GM19324 (cell line): ENCODE measurements at regions not wholly inside any gene's neighbourhood (a gene's known extent, or its start where the extent isn't known, plus 50 kb on each side); places are given as distances from the start of the nearest gene placed in this dataset.

Experiments
- ATAC-seq: cut with Tn5 transposase; IDR thresholded peaks from one replicate; pipeline ENCODE4 v1.9.1; 2021; ENCODE audit warnings: mild to moderate bottlenecking, moderate library complexity; ENCODE audit not compliant: unreplicated experiment, low FRiP score

DNA sequence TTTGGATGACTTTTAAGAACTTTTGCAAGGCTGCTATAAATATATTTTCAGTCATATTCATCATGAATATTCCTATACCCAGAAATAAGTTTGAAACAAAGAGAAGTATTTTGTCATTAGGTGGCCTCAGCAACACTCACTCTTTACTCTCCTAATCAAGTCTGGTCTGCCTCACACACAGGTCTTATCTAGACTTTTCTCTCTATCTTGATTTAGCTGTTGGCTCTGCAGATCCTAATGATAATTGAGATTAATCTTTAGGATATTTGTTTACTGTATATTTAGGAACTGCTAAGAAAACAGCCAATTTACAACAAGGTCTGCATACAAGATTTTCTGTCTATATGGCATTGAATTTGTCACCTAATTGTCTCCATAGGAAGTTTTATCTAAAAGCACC, 297.6 kb downstream of the PTEN start:
- no peak for ATAC-seq

DNA sequence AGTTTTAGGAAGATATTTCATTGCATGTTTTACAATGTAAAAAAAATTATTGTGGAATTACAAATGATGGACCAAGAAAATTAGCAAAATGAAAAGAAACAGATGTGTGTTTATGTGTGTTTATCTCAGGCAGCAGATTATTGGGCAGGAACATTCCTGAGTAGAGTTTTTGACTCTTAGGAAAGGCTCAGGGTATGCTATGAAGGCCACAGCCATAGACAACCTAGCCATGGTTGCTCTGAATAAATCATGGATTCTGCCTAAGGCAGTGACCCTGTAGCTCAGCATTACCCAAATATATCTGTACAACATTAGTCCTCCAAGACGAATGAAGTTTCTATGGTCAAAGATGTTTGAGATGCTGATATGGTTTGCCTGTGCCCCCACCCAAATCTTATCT, 298.3 kb downstream of the PTEN start:
- ATAC-seq = no peak

DNA sequence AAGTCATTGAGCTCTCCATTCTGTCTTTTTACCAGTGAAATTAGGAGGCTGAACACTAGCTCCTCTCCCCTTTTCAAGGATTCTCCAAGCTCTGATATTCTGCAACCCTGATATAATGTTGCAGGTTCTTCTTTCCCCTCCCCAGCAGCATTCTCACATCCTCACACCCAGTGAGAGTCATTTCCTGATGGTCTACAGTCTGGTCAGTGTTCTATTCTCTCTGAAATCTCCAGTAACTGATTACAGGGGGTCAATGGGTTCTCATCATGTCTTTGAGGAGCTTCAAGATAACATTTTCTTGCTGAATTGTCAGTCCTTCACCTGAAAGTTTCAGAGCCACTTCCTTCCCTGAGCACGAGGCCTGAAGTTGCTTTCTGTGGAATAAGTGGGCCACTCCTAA, 299.4 kb downstream of the PTEN start:
- no peak for ATAC-seq

DNA sequence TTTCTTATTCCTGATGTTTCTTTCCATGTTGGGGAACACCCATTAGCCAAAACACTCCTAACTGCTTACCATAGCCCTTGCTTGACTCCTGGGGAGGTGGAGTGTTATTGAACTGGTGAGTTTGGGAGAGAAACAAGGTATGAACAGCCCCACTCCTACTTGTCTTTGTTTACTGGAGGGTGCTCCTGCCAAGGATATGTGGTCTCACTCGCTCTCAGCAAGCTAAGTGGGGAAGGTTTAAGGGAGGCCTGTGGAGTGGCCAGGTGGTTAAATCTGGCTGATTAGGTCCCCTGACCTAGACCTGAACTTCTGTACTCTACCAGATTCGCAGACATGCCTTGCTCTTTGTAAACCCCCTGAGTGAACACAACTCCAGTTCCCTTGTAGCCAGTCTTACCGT, 300.1 kb downstream of the PTEN start:
- ATAC-seq = no peak

DNA sequence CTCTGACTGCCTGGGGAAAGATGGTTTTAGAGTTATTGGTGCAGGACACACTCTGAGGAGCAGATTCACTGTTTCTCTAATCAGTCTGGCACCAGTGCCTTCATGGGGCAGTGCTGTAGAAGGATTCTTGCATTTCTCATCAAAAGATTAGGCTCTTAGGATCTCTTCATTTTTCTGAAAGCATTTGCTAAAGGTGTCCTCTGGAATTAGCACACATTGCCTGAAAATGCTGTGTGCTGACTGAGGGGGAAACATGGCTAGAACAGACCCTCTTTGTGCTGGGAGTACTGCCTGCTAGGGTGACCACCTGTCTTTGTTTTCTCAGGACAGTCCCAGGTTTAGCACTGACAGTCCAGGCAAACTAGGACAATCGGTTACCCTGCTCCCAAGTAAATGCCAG, 301.0 kb downstream of the PTEN start:
- ATAC-seq = no peak

DNA sequence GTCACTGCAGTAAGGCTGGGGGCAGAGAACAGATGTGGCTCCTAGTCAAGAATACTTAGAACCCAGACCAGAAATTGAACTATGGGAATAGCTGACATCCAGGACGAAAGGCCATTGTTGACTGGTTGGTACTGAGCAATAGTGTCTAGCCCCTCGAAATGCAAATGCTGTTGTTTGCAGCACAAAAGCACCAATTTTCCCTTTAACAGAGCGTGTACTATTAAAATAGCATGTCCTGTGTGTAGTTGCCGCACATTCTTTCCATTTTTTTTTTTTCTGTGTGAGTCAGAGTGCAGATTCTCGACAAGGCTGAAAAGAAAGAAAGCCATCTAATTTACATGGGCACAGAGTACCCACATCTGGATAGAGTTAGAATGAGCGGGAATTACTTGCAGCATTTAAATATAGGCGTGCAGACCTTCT, 302.4 kb downstream of the PTEN start:
- no peak for ATAC-seq

DNA sequence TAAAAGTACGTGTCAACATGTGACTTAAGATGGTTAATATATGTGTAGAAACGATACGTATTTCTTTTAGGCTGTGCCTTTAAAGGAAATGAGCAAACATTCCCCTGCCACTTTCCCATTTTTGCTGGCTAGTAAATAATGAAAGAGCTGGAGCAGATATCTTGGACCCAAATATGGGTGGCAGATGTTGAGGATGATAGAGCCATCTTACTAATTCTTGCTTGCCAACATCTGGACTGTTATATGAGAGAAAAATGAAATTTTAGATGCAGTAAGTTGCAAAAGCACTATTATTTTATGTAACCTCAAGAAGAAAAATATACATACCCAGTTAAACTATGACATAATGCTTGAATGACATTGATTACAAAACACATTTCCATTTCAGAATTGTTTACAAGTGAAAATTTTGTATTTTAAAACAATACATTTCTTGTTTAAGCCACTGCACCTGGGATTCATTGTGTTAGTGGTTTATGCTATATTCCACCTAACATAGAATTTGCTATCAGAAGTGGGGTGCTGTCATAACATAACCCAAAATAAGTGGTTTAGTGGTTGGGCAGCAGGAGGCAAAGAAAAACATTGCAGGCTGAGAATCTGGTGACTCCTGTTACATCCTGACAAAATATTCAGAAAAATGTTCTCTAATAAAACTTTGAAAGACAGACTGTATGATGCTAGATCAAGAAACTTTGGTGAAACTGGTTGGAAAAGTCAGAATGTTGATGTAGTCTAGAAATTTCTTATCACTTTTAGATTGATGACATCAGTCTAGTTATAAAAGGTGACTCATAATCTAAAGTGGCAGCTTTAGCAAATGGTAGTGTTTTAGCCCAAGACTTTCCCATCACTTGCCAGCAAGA, 305.0 kb downstream of the PTEN start:
- ATAC-seq = no peak

DNA sequence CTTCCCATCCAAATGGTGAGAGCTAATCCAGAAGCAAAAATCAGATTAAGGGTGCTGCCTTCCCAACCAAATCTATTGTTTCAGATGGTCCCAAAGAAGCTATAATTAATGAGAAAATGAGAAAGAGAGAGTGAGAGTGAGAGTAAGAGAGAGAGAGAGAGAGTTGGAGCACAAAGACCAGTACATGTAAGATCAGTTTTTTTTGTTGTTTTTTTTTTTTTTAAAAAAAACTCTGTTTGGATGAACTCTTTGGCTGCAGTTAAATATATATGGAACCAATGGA, 305.6 kb downstream of the PTEN start:
- no peak for ATAC-seq

DNA sequence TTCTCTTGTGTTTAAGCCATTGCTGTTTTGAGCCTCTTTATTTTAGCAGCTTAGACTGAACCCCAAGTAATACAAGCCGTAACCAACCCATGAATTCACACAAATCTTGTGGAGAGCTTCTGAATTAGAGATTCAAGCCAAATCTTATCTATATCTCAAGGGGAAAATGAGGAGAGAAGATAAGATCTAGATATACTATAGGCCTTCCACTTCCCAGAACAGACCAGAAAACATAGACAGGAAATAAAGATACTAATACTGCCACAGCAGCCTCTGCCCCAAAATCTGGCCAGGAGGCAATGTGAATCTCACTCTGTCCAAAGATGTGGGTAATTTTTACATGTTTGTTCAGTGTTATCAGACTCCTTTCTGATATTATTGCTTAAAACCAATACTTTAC, 307.2 kb downstream of the PTEN start:
- no peak for ATAC-seq

DNA sequence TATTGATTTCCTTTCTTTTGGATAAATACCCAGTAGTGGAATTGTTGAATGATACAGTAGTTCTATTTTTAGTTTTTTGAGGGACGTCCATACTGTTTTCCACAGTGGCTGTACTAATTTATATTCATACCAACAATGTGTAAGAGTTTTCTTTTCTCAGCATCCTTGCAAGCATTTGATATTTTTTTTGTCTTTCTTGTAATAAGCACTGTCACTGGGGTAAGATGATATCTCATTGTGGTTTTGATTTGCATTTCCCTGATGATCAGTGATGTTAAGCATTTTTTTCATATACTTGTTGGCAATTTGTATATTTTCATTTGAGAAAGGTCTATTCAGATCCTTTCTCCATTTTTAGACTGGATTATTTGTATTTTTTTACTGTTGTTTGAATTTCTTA, 308.7 kb downstream of the PTEN start:
- ATAC-seq = no peak

DNA sequence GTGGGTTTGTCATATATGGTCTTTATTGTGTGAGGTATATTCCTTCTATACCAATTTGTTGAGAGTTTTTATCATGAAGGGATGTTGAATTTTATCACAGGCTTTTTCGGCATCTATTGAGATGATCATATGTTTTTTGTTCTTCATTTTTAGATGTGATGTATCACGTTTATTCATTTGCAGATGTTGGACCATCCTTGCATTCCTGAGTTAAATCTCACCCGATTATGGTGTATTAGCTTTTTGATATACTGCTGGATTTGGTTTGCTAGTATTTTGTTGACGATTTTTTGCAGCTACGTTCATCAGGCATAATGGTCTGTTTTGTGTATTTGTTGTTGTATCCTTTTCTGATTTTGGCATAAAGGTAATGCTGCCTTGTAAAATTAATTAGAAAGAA, 311.0 kb downstream of the PTEN start:
- no peak for ATAC-seq

DNA sequence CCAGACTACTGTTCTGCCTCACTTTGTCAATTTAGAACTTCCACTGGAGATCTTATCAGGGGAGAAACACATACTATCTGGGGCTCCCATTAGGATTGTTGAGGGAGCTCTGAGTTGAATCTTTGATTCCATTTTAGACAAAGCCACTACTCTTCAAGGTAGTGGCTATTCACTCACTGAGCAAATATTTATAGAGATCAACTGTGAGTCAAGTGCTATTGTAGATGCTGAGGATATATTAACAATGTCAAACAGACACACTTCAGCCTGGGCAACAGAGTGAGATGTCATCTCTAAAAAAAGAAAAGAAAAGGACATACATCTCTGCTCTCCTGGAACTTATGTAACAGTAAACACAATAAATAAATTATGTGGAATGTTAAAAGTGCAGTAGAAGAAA, 315.3 kb downstream of the PTEN start:
- ATAC-seq = no peak

DNA sequence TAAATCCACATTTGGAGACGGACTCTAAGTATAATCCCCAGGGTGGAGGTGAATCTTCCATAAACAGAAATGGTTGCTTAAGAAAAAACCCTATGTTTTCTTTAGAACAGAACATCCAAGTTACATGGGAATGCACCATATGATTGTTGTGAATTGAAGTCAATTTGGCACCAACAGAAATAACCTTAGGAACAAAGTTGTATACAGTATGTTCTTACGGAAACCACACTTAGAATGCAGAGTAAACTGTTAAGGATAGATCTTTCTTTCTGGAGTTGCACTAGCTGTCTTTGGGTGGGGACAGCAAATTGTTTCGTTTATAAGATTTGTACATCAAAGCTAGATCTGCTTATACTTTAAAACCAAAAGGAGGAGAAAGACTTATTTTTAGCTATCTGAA, 316.4 kb downstream of the PTEN start:
- no peak for ATAC-seq

DNA sequence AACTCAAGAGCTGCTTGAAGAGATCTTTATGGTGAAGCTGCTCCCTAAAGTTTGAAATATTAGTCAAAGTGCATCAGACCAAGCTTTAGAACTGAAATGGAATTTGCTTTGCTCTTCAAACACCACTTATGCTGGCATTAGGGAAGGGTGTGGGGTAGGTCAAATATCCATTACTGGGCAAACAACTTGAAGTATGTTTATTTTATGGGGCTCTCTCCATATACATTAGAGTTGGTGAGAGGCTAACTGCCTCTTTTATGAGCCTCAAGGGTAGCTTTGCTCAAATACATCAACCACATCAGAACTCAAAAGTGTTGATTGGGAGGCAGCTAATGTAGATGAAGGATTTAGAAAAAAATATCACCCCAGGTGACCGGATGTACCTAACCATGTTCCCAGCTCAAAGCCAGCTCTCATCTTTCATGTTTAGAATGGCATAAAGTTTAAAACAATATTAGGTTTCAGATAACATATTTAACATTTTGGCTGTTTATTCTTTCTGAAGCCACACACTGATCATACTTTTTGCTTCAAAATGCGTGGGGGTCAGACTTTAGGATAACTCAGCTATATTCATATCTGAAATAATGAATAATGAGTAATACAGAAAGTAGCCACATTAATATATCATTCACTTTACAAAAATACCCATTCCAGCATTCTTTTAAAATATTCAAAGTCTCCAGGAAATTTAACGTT, 318.6 kb downstream of the PTEN start:
- no peak for ATAC-seq

DNA sequence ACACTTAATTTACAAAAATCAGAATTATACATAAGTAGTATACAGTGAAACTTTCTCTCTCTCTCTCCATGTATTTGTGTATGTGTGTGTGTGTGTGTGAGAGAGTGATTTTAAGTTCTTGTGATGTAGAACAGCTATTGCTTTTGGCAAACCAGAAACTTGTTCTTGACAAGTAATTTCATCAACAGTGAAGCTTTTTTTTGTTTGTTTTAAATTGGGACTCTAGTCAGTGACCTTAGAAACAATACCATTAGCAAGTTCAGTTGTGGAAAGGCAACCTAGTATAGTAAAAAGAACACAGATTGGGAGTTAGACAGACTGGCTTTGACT, 319.1 kb downstream of the PTEN start:
- ATAC-seq = no peak

DNA sequence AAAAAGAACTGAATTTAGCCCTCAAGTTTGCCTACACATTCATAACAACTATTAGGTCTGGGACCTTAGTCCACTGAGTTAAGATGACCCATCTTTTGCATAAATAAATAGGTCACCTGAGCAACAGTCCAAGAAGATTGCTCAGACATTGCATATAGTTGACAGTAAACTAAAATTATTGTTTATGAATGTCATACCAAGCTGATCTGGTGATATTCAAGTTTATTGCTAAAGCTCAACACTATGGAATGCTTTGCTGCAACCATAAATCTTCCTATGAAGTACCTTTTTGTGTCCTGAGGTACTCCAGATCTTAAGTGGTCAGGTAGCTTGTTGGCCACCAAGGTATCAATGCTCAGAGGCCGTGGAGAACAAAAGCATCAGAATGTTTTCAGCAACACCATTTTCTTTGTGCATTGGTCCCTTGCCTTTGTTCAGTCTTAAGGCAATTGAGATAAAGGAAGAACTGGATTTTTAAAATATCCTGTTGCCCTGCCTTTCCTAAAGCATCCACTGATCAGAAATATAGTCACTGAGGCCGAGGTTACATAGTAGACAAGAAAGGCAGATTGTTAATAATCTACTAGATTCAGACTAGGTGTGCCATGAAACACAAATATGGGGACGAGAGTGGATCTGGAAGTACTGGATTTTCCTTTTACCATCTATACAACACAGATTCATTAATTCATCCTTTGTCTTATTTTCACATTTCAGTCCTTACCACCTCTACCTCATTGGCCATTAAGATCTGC, 321.3 kb downstream of the PTEN start:
- no peak for ATAC-seq

DNA sequence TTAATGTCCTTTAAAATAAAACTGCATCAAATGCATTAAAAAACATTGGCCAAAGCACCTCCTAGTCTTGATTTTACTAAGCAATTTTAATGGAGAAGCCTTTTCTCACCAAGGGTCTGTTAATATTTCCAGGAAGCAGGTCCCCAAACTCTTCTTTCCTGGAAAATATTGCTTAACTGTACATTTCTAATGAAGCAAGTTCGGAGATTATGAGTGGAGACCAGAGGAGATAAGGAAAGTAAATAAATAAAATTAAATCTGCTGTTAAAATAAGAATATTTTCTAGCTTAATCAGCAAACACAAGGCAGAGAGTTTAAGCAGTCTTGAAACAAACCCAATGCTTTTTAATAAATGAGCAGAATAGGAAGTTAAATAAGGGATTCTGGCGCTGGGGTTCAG, 322.4 kb downstream of the PTEN start:
- no peak for ATAC-seq

DNA sequence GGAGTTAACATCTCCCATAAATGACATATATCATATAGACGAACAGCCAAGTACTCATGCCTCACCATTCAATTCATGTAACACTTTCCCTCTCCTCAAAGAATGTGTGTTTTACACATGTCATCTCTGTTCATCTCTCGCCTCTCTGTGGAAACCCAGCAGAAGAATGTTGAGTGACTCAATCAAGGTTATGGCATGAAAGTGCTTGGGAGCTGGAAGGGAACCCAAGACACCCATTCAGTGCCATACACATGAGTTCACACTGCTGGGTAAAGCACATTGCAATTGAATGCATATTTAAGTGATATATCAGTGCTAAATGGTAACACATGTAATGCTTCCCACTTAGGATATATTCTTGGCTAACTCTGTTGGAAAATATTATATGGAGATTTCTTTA, 322.9 kb downstream of the PTEN start:
- no peak for ATAC-seq

DNA sequence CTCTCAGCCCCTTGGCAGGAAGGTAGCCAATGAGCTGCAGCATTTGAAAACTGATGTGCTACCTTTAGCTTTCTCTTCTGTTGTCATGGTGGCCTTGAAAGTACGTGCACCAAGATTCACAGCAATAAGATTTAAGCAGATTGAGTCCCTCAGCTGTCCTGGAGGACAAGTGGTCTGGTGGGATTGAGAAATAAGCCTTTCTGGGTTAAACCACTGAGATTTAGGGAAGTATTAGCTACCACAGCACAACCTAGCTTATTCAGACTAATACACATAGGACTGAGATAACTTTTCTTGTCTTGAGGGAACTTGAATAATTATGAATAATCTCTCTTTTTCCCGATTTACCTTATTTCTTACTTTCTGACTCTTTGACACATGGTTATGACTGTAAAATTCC, 324.0 kb downstream of the PTEN start:
- no peak for ATAC-seq

DNA sequence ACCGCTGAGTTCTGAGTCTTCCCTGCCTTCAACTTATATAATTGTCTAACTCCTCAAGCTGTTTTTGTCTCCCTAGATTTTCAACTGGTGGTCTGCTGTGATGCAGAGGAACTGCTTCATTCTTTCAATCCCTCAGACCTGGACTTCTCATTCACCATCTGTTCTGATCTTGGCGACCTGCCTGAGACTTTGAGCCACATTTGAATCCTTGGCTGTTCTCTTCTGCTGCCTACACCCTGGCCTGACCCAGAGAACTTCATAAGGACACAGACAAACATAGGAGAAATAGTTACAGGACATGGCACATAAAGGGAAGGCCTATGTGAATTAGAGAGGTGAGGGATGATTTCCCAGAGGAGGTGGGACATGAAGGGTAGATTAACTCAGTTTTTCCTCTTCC, 326.7 kb downstream of the PTEN start:
- ATAC-seq = no peak

DNA sequence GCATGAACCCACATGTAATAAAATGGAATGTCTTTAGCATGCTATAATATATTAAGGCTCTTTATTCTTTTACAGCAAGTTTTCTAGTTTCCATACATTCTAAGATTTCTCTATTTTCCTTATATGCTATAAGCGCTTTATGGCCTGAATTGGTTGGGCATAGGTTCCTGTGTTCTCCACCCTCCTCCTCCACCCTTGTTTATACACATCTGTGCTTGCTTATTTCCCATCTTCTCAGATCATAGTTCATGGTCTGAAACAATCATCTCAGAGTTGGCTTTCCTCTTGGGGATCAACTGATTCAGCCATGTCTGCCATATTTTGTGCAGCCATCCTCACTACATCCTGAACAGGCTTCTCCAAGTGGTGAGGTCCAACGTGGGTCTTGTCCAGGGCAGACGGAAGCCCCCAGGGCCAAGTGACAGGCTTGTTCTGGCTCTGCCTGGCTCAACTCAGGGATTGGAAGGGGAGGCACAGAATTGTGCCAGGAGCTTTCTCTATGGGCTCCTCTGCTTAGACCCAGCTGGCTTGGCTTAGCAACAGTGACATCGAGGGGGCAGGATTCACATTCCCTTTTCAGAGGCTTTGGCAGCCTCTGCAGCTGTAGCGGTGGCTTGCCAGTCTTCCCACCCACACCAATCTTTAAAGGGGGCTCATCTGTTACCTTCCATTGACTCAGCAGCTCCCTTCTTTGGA, 327.3 kb downstream of the PTEN start:
- ATAC-seq = no peak
